Activated T-cell treated with anti-CD3 and anti-CD28 coated beads for 48 hours (primary cell): ENCODE measurements at regions not wholly inside any gene's neighbourhood (a gene's known extent, or its start where the extent isn't known, plus 50 kb on each side); places are given as distances from the start of the nearest gene placed in this dataset.

ENCODE experiments used
- DNase-seq: peaks from one replicate; pipeline ENCODE4 v3.0.0-alpha.2; 2020; ENCODE audit warnings: low read depth

GRCh38 chr11:15379483-15379882 lies 264.8 kb downstream of the INSC start:
- no peak for DNase-seq

- no peak for DNase-seq
These were observed 276.1 kb downstream of the INSC start for GRCh38 chr11:15390857-15391256.

DNA sequence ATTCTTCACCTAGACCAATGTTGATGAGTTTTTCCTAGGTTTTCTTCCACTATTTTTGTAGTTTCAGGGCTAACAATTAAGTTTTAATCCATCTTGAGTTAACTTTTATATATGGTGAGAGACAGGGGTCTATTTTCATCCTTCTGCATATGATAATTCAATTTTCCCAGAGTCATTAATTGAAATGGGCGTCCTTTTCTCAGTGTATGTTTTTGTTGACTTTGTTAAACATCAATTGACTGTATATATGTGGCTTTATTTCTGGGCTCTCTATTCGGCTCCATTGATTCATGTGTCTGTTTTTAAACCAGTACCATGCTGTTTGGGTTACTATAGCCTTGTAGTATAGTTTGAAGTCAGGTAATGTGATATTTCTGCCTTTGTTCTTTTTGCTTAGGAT lies 282.1 kb downstream of the INSC start:
- DNase-seq = no peak

- DNase-seq = no peak
These were observed 292.2 kb downstream of the INSC start for GRCh38 chr11:15406851-15407351.

DNA sequence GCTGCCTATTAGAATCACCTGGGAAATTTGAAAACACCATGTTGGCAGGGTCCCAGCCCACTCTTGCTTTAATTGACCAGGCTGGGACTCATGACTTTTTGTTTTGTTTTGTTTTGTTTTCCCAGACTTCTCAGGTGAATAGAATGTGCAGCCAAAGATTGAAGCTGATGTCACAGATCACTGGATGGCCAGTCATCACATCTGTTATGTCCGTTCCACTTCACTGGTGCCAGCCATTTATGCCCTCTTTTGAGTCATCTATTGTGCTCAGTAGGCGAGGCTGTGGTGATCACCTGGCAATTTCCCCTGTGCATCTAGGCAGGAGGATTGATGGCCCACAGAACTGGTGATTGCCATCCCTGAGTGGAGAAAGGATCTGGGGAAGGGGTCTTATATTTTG lies 297.3 kb downstream of the INSC start:
- DNase-seq = no peak

GRCh38 chr11:15418921-15419320 lies 304.2 kb downstream of the INSC start:
- no peak for DNase-seq

GRCh38 chr11:15419696-15420095 lies 305.0 kb downstream of the INSC start:
- no peak for DNase-seq

- no peak for DNase-seq
These were observed 315.7 kb downstream of the INSC start for GRCh38 chr11:15430381-15430780.

DNA sequence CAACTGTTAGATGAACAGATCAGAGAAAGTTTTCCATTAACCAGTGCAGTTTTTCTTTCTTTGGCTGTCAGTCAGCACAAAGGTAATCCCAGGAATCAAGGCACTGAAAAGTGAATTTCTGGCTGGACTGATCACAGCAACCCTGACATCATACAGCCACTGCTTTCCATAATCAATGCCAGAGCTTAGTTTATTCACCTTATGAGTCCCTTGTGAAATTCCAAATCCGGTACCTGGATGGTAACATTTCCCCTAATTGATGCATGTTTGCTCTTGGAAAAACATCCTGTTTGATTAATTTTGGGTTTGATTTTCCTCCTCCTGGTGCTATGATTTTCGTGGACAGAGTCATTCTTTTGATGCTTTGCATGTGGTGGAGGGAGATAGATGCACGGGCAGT lies 319.8 kb downstream of the INSC start:
- DNase-seq = no peak

DNA sequence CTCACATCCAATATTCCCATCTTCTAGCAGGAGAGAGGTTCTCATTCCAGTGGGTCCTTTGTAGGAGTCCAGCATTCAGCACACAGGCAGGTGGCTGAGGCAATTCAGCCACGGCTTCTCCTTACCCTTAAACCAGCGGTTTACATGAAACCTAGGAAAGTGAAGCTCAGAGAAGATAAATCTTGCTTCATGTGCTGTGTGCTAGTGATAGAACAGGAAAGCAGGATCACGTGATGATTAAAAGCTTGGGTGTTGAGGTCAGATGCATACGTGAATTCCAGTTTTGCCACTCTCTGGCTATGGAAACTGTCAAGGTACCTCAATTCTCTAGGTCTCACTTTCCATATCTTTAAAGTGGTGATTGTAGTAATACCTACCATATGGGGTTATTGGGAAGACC lies 331.6 kb downstream of the INSC start:
- DNase-seq = no peak

GRCh38 chr11:15446929-15447328 lies 332.2 kb downstream of the INSC start:
- no peak for DNase-seq

DNA sequence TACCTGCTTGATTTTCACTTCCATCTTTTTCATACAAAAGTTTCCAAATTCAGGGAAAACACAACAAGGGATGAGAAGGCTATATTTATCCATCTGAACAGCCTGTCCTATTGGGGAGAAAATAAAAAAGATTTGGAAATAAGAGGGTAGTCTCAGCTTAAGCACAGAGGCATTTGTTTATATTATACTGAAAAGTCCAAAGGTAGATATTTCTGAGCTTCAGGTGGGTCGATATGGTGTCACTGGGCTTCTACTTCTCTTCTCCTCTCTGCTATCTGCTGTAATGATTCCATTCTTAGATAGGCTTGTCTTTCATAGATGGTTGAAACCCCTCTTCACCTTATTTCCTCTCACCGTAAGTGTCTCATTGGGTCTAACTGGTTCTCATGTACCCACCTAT lies 337.0 kb downstream of the INSC start:
- DNase-seq = no peak

DNA sequence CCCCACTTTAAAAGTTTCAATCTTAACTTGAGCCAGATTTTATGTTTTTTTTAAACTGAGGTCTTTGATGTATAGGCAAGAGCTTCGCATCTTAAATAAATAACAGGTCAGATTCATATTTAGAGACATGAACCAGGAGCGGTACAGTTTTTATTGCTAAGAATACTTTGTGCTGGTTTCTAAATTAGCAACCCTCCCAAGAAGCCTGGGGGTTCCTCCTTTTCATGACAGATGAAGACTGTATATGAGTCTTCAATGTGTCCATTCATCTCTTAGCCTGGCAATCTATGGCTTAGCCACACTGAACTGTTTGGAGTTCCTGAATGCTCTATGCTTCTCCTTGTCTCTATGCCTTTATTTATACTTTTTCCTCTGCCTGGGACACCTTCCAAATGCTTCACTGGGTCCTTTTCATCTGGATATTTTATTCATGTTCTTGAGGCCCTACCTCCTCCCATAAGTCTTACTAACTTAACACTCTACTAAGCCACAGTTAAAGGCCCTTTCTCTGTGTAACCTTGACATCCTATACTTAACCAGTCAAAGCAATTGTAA lies 338.6 kb downstream of the INSC start:
- DNase-seq = no peak

DNA sequence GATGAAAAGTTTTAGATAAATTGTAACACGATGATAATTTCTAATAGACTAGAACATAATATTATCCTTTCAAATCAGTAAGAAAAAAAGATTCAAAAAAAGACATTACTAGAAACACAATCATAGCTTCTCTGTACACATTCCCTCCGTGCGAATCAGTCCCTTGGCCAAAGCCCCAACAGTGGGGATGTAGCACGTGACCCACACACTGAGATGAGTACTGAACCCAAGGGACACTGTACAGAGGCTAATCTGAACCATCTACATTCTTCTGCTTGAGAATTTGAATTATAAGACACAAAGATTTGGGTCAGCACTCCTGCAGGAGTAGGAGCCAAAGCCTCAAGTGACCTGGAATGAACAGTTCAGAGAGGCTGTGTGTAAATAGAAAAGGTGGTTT lies 353.7 kb downstream of the INSC start:
- DNase-seq = no peak

DNA sequence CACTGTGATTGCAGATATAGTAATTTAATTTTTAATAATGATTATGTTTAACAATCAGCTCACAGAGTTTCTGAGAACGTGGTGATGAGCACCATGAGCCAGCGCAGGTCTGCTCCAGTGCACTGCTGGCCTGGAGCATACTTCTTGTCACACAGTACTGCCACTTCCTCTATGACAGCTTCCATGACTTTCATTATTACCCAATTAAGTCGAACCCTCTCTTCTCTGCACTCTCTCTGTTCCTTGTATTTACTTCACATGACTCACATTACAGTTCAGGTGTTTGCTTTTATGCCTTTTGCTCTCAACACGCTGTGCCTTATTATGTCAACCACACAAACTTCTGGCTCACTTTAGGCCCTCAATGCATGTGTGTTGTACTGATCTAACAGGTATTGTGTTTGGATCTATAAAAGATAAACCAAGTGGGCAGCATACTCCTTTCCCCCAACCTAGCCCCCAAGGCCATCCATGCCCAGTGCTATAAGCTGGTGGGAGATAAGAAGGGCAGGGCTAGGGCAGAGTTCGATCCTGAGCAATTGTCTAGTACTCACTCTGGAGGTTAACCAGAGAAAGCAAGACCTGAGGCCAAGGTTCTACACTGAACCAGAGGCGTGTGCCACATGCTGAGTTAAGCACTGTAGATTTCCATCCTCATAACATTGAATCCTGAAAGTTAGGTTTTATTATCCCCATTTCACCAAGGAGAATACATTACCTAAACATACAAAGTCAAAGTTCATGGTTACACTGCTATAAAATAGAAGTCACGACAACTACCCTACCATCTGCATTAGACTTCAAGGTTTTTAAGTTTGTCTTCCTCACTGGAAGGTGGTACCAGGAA lies 356.5 kb downstream of the INSC start:
- no peak for DNase-seq

DNA sequence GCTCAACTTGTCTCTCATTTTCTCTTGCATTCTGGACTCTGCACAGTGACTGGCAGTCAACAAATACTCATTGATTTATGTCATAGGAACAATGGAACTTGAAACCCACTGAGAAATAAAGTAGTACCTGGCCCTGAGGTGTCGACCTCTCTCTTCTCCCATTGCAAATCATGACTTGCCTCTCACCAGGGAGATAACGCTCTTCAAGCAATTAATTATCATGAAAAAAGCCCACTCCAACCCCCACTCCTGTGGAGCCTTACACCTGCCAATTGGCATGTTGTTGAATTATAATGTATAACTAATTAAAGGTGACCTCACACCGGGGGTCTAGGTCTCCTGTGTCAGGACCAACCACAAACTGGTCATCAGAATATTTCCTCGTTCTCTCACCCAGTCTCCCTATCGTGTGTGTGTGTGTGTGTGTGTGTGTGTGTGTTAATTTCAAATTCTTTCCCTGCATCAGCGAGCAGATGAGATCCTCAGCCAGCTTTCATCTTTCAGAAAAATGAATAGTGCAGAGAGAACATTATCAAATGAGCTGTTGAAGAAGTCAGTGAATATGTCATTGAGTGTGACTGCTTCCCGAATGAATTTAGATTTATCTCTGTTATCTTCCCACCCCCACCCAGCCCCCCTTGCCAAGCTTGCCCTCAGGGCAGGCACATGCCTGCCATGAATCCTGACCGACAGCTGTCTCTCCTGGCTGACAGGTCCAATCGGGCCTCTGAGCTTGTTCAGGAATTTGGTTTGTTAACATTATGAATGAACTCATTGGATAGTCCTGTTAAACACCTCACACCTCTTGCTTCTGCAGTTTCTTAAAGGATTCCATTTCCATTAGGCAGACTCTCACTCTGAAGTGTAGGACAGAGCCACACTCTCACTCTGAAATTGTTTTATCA lies 357.4 kb downstream of the INSC start:
- DNase-seq = no peak

GRCh38 chr11:15473954-15474837 lies 359.5 kb downstream of the INSC start:
- DNase-seq = no peak

DNA sequence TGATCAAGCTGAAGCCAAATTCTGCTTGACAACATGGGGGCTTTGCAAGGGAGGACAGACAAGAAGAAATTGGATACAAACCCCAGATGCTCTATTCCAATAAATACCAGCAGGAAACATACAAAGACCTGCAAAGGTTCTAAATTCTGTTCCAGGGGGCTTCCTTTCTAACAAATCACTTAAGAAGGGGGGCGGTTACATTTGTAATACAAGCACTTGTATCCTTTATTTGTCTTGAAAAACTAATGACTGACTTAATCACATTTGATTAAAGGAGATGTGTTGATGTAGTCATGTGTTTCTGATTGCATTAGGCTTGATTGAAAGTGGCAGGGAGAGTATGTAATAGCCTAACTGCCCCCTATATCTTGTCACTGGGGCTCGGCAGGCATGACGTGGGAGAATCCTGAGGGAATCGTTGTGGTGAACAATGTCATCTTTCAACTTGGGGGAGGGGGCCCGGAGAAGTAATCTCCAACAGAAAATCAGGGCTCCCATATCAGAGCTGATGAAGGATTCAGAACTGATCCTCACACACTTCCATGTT lies 361.7 kb downstream of the INSC start:
- DNase-seq = no peak

GRCh38 chr11:15481871-15482270 lies 367.1 kb downstream of the INSC start:
- no peak for DNase-seq

- no peak for DNase-seq
These were observed 368.5 kb downstream of the INSC start for GRCh38 chr11:15483205-15483604.

DNA sequence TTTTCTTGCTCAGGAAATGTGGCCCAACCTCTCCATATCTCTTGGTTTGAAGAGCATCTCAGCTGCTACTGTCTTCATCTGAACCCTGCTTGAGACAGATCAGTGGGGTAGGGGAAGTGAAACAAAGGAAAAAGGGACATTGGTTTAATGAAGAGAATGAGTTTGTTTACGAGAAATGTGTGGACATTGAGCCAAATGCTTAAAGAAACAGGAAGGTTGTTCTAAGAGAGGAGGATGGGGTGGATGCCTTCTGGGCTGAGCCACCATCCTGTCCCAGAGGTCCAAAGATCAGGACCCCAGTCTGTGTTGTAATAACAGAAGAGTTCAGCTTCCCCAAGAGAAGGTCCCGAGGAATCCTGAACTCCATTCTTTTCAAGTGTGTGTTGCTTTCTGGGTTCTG lies 369.7 kb downstream of the INSC start:
- no peak for DNase-seq
